ENCODE measurements at regions not wholly inside any gene's neighbourhood (a gene's known extent, or its start where the extent isn't known, plus 50 kb on each side); places are given as distances from the start of the nearest gene placed in this dataset.

GRCh38 chr6:144712541-144712940 is 427.4 kb downstream of the UTRN start:
- TF ChIP-seq CTCF (conservative IDR thresholded peaks at IDR 0.05), result no peak
- TF ChIP-seq ZFX (IDR thresholded peaks at IDR 0.05), result no peak

GRCh38 chr6:144714021-144714712 is 429.0 kb downstream of the UTRN start:
- H3K27ac ChIP-seq, result no peak overlapping the region
- no peak for TF ChIP-seq CTCF (conservative IDR thresholded peaks at IDR 0.05)
- TF ChIP-seq ZFX (IDR thresholded peaks at IDR 0.05), result no peak

More at GRCh38 chr6:144712541-144712940, 427.4 kb downstream of the UTRN start:
- H3K27ac ChIP-seq, result no peak overlapping the region

GRCh38 chr6:144715344-144715743 is 430.2 kb downstream of the UTRN start:
- no peak overlapping the region for H3K27ac ChIP-seq
- TF ChIP-seq CTCF (conservative IDR thresholded peaks at IDR 0.05), result no peak
- TF ChIP-seq ZFX (IDR thresholded peaks at IDR 0.05), result no peak

GRCh38 chr6:144718431-144718830 is 433.3 kb downstream of the UTRN start:
- no peak overlapping the region for H3K27ac ChIP-seq

GRCh38 chr6:144721232-144721631 is 436.1 kb downstream of the UTRN start:
- TF ChIP-seq CTCF (conservative IDR thresholded peaks at IDR 0.05) (no peak), ZFX (IDR thresholded peaks at IDR 0.05) (no peak)
- H3K27ac ChIP-seq, result no peak overlapping the region

More at GRCh38 chr6:144718431-144718830, 433.3 kb downstream of the UTRN start:
- TF ChIP-seq CTCF (conservative IDR thresholded peaks at IDR 0.05) (no peak), ZFX (IDR thresholded peaks at IDR 0.05) (no peak)

GRCh38 chr6:144722154-144722737 is 437.1 kb downstream of the UTRN start:
- H3K27ac ChIP-seq, result no peak overlapping the region
- TF ChIP-seq CTCF (conservative IDR thresholded peaks at IDR 0.05), result no peak

- no peak overlapping the region for H3K27ac ChIP-seq
- no peak for TF ChIP-seq ZFX (IDR thresholded peaks at IDR 0.05)
- no peak for TF ChIP-seq CTCF (conservative IDR thresholded peaks at IDR 0.05)
Measured at GRCh38 chr6:144722925-144723324, 437.8 kb downstream of the UTRN start.

All from C4-2B (cell line).